ENCODE measurements at regions not wholly inside any gene's neighbourhood (a gene's known extent, or its start where the extent isn't known, plus 50 kb on each side); places are given as distances from the start of the nearest gene placed in this dataset.

- TF ChIP-seq CTCF (IDR thresholded peaks at IDR 0.05 in 8 of 11, conservative IDR thresholded peaks at IDR 0.05 in 3 of 11) (no peak), POLR2A (IDR thresholded peaks at IDR 0.05) (no peak), POLR2AphosphoS5 (IDR thresholded peaks at IDR 0.05) (no peak)
These were observed 571.4 kb downstream of the NOVA1 start for GRCh38 chr14:26026384-26026783.
